ENCODE measurements at regions not wholly inside any gene's neighbourhood (a gene's known extent, or its start where the extent isn't known, plus 50 kb on each side); places are given as distances from the start of the nearest gene placed in this dataset.

DNA sequence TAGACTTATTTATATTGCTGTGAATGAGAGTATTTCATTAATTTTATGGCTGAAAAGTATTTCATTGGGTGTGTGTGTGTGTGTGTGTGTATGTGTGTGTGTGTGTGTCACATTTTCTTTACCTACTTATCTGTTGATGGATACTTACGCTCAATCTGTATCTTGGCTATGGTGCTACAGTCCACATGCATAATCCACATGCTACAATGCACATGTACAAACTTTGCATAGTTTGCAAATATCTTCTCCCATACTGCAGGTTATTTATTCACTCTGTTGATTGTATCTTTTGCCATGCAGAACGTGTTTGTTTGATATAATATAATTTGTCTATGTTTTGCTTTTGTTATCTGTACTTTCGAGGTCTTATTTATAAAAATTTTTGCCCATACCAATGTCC, 167.8 kb downstream of the RAB28 start:
- Histone ChIP-seq H3K9me3 (ENCODE audit: low read depth, low read length) (no peaks in the 10 kb centered on the region), H3K27ac (no peak overlapping the region), H3K9ac (ENCODE audit: insufficient read length) (no peak overlapping the region), H3K4me3 (no peak overlapping the region), H3K36me3 (ENCODE audit: insufficient read depth, low read length) (no peaks in the 10 kb centered on the region)
- TF ChIP-seq FOXP2 (optimal IDR thresholded peaks at IDR 0.05; ENCODE audit: control extremely low read depth, extremely low read length, insufficient read depth): no peak
- TF ChIP-seq POLR2AphosphoS5 (IDR thresholded peaks at IDR 0.05; ENCODE audit: borderline replicate concordance, low read depth, low read length): no peak
- TF ChIP-seq EZH2 (IDR thresholded peaks at IDR 0.05): no peak
- DNase-seq (ENCODE audit: low read depth, low spot score): no peak

DNA sequence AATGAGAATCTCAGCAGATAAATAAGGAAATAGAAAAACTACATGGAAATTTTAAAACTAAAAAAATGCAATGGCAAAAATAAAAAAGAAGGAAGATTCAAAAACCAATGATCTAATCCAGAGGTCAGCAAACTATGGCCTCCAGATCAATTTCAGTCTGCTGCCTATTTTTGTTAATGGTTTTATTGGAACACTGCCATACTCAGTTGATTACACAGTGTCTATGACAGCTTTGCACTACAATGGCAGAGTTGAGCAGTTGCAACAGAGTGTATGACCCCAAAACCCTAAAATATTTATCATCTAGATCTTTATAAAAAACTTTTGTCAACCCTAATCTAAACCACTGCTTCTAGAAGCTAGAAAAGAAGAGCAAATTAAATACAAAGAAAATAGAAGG, 170.3 kb downstream of the RAB28 start:
- DNase-seq (ENCODE audit: low read depth, low spot score): no peak
- H3K9ac ChIP-seq (ENCODE audit: insufficient read length): no peak overlapping the region
- TF ChIP-seq POLR2AphosphoS5 (IDR thresholded peaks at IDR 0.05; ENCODE audit: borderline replicate concordance, low read depth, low read length): no peak
- no peaks in the 10 kb centered on the region for H3K36me3 ChIP-seq (ENCODE audit: insufficient read depth, low read length)
- no peaks in the 10 kb centered on the region for H3K9me3 ChIP-seq (ENCODE audit: low read depth, low read length)
- H3K4me3 ChIP-seq: no peak overlapping the region
- no peak overlapping the region for H3K27ac ChIP-seq

DNA sequence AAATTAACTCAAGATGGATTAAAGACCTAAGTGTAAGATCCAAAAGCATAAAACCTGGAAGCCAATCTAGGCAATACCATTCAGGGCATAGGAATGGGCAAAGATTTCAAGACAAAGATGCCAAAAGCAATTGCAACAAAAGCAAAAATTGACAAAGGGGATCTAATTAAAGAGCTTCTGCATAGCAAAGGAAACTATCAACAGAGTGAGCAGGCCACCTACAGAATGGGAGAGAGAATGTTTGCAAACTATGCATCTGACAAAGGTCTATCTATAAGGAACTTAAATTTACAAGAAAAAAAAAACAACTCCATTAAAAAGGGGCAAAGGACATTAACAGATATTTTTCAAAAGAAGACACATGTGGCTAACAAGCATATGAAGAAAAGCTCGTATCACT, 171.9 kb downstream of the RAB28 start:
- Histone ChIP-seq H3K27ac (no peak overlapping the region), H3K9me3 (ENCODE audit: low read depth, low read length) (no peaks in the 10 kb centered on the region), H3K36me3 (ENCODE audit: insufficient read depth, low read length) (no peaks in the 10 kb centered on the region), H3K4me3 (no peak overlapping the region), H3K9ac (ENCODE audit: insufficient read length) (no peak overlapping the region)
- no peak for TF ChIP-seq EZH2 (IDR thresholded peaks at IDR 0.05)
- TF ChIP-seq FOXP2 (optimal IDR thresholded peaks at IDR 0.05; ENCODE audit: control extremely low read depth, extremely low read length, insufficient read depth): no peak
- no peak for TF ChIP-seq POLR2AphosphoS5 (IDR thresholded peaks at IDR 0.05; ENCODE audit: borderline replicate concordance, low read depth, low read length)
- DNase-seq (ENCODE audit: low read depth, low spot score): no peak

DNA sequence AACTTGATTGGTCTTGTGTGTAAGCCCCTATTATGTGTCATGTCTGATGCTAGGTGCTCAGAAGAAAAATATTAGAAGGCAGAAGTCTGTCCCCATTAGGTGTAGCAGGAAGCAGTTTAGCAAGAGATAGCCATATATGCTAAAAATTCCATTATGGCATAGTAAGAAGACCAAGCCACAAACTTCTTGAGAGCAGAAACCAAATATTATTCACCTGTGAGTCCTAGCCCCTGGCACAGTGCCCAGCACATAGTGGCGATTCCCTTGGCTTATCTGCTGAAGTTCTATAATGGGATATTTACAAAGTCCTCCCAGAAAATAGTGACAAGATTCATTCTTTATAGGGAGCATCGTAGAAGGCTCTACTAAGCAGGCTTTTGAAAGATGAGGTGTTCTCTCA, 174.4 kb downstream of the RAB28 start:
- TF ChIP-seq FOXP2 (optimal IDR thresholded peaks at IDR 0.05; ENCODE audit: control extremely low read depth, extremely low read length, insufficient read depth) (no peak), EZH2 (IDR thresholded peaks at IDR 0.05) (no peak), POLR2AphosphoS5 (IDR thresholded peaks at IDR 0.05; ENCODE audit: borderline replicate concordance, low read depth, low read length) (no peak)
- Histone ChIP-seq H3K36me3 (ENCODE audit: insufficient read depth, low read length) (no peaks in the 10 kb centered on the region), H3K9me3 (ENCODE audit: low read depth, low read length) (no peaks in the 10 kb centered on the region), H3K27ac (no peak overlapping the region), H3K4me3 (no peak overlapping the region), H3K9ac (ENCODE audit: insufficient read length) (no peak overlapping the region)
- DNase-seq (ENCODE audit: low read depth, low spot score): no peak

DNA sequence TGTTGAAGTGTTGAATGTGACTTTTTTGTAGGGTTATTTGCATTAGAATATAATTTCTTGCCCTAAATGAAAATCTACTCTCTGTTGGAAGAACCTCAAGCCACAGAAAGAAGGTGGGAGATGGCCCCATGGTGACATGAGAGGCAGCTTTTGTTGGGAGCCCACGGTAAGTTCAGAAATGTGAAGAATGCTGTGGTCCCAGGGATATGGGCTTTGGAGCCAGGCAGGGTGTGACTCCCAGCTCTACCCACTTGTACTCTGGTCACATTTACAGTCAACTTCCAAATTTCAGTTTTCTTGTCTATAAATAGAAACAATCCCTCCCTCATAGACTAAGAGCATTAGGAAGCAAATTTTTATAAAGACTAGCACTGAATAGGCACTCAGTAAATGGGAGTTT, 177.8 kb downstream of the RAB28 start:
- TF ChIP-seq EZH2 (IDR thresholded peaks at IDR 0.05) (no peak), POLR2AphosphoS5 (IDR thresholded peaks at IDR 0.05; ENCODE audit: borderline replicate concordance, low read depth, low read length) (no peak), FOXP2 (optimal IDR thresholded peaks at IDR 0.05; ENCODE audit: control extremely low read depth, extremely low read length, insufficient read depth) (no peak)
- no peak overlapping the region for H3K4me3 ChIP-seq
- no peak overlapping the region for H3K9ac ChIP-seq (ENCODE audit: insufficient read length)
- no peak overlapping the region for H3K27ac ChIP-seq
- no peaks in the 10 kb centered on the region for H3K36me3 ChIP-seq (ENCODE audit: insufficient read depth, low read length)
- no peak for DNase-seq (ENCODE audit: low read depth, low spot score)
- H3K9me3 ChIP-seq (ENCODE audit: low read depth, low read length): no peaks in the 10 kb centered on the region

DNA sequence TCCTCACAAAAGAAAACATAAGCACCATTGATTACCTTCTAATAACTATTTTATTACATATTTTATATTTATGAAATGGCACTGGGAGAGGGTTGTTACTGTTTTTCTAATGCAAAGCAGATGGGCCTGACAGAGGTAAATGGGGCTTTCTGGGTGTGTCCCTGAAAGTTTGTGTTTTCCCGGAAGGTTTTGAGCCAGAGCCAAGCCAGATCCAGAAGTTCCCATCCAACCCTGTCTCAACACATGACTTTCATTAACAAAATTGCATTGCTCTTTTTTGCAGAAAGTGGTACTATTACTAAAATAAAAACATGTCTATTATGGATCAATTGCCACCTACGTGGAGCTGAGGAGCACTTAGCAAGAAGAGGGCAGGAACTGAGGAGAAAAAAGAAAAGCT, 181.3 kb downstream of the RAB28 start:
- DNase-seq (ENCODE audit: low read depth, low spot score): no peak
- no peak overlapping the region for H3K9ac ChIP-seq (ENCODE audit: insufficient read length)
- H3K4me3 ChIP-seq: no peak overlapping the region
- H3K27ac ChIP-seq: no peak overlapping the region
- H3K36me3 ChIP-seq (ENCODE audit: insufficient read depth, low read length): no peaks in the 10 kb centered on the region
- H3K9me3 ChIP-seq (ENCODE audit: low read depth, low read length): no peaks in the 10 kb centered on the region
- no peak for TF ChIP-seq POLR2AphosphoS5 (IDR thresholded peaks at IDR 0.05; ENCODE audit: borderline replicate concordance, low read depth, low read length)

DNA sequence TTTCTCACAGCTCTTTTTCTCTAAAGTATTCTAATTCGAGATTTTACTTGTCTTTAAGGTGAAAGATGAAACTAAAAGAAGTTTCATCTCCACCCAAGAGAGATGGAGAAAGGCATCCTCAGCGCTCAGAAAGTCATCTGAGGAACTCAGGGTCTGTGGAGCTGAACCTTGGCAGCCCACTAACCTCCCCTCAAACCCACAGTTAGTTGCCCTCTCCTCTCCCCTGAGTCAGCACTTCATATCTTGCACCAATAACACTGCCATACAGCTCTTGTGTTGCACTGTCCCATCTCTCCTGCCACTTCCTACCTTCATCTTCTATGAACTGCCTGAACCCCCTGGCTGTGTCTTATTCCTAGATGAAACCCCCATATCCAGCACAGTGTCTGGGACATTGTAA, 184.8 kb downstream of the RAB28 start:
- Histone ChIP-seq H3K36me3 (ENCODE audit: insufficient read depth, low read length) (no peaks in the 10 kb centered on the region), H3K4me3 (no peak overlapping the region), H3K27ac (no peak overlapping the region), H3K9me3 (ENCODE audit: low read depth, low read length) (no peaks in the 10 kb centered on the region), H3K9ac (ENCODE audit: insufficient read length) (no peak overlapping the region)
- no peak for TF ChIP-seq POLR2AphosphoS5 (IDR thresholded peaks at IDR 0.05; ENCODE audit: borderline replicate concordance, low read depth, low read length)
- no peak for TF ChIP-seq FOXP2 (optimal IDR thresholded peaks at IDR 0.05; ENCODE audit: control extremely low read depth, extremely low read length, insufficient read depth)
- no peak for TF ChIP-seq EZH2 (IDR thresholded peaks at IDR 0.05)
- no peak for DNase-seq (ENCODE audit: low read depth, low spot score)

DNA sequence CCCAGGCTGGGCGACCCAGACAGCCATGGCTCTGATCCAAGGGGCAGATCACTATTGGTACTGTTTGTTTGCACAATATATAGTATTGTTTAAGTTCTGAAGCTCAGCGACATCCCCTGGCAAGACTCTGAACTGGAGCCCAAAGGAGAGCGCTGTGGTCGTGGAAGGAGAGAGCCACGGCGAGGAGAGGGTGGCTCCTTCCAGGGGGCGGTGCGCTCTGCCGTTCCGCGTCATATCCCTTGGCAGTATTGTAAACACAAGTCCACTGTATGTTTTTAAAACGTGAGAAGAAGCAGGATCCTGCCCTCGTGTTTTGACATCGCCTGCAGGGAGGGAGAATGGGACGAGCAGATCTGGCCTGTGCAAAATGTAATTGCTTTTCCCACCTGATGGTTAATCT, 185.5 kb downstream of the RAB28 start:
- Histone ChIP-seq H3K4me3 (no peak overlapping the region), H3K27ac (no peak overlapping the region), H3K36me3 (ENCODE audit: insufficient read depth, low read length) (no peaks in the 10 kb centered on the region), H3K9ac (ENCODE audit: insufficient read length) (no peak overlapping the region), H3K9me3 (ENCODE audit: low read depth, low read length) (no peaks in the 10 kb centered on the region)
- no peak for DNase-seq (ENCODE audit: low read depth, low spot score)
- TF ChIP-seq POLR2AphosphoS5 (IDR thresholded peaks at IDR 0.05; ENCODE audit: borderline replicate concordance, low read depth, low read length): no peak
- TF ChIP-seq FOXP2 (optimal IDR thresholded peaks at IDR 0.05; ENCODE audit: control extremely low read depth, extremely low read length, insufficient read depth): no peak
- no peak for TF ChIP-seq EZH2 (IDR thresholded peaks at IDR 0.05)

DNA sequence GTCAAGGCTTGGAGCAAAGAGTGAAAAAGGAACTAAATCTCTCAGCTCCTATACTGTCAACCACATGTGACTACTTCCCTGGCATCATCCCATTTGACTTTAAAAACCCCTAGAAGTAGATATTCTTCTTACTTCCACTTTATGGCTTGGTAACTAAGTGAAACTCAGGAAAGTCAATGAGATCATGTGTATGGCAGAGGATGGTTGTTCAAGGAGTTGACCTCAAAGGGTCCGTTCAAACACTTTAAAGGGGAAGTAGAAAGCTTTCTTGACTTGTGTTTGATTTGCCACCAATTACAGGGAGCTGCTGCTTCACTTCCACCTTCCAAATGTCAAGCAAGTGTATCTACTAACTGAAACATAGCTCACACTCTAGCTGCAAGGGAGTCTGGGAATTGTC, 187.2 kb downstream of the RAB28 start:
- Histone ChIP-seq H3K4me3 (no peak overlapping the region), H3K27ac (no peak overlapping the region), H3K36me3 (ENCODE audit: insufficient read depth, low read length) (no peaks in the 10 kb centered on the region), H3K9me3 (ENCODE audit: low read depth, low read length) (no peaks in the 10 kb centered on the region), H3K9ac (ENCODE audit: insufficient read length) (no peak overlapping the region)
- DNase-seq (ENCODE audit: low read depth, low spot score): no peak
- TF ChIP-seq FOXP2 (optimal IDR thresholded peaks at IDR 0.05; ENCODE audit: control extremely low read depth, extremely low read length, insufficient read depth): no peak
- TF ChIP-seq POLR2AphosphoS5 (IDR thresholded peaks at IDR 0.05; ENCODE audit: borderline replicate concordance, low read depth, low read length): no peak
- no peak for TF ChIP-seq EZH2 (IDR thresholded peaks at IDR 0.05)
